Breast epithelium (tissue), 3 donors: ENCODE measurements at regions not wholly inside any gene's neighbourhood (a gene's known extent, or its start where the extent isn't known, plus 50 kb on each side); places are given as distances from the start of the nearest gene placed in this dataset.

Experiments used
- CTCF ChIP-seq, 3 donors: fragments of 450-650 bp; IDR thresholded peaks; one replicate each; pipeline ENCODE4 v1.5.1; 2016 to 2017; ENCODE audit warnings: antibody characterized with exemption in 3 of 3, mild to moderate bottlenecking in 3 of 3, moderate library complexity in 3 of 3
- POLR2A ChIP-seq: fragments of 450-650 bp; IDR thresholded peaks from one replicate; pipeline ENCODE4 v1.6.1; 2016; ENCODE audit warnings: antibody characterized with exemption, mild to moderate bottlenecking, moderate library complexity

GRCh38 chr10:111856631-111857030 is 326.9 kb downstream of the GPAM start:
- no peak for TF ChIP-seq POLR2A
- TF ChIP-seq CTCF (IDR thresholded peaks at IDR 0.05), result peak in 1 of 3 donors; percentile 29
